ENCODE measurements at regions not wholly inside any gene's neighbourhood (a gene's known extent, or its start where the extent isn't known, plus 50 kb on each side); places are given as distances from the start of the nearest gene placed in this dataset.

- Mint-ChIP-seq H3K4me3 (no peak overlapping the region), H3K4me1 (ENCODE audit: low read depth) (no peaks in the 10 kb centered on the region), H3K9me3 (no peaks in the 10 kb centered on the region), H3K36me3 (ENCODE audit: insufficient read depth in 2 of 2) (no peaks in the 10 kb centered on the region), H3K27ac (no peak overlapping the region), H3K27me3 (ENCODE audit: low read depth) (peaks cover 14% of the 10 kb centered on the region)
- DNase-seq, result no peak
- ATAC-seq (replicated peaks in 1 of 2), result no peak
Observed at GRCh38 chr15:70414626-70415025, 316.9 kb upstream of the TLE3 start.

- Mint-ChIP-seq H3K9me3 (no peaks in the 10 kb centered on the region), H3K27me3 (ENCODE audit: low read depth) (peaks cover 10% of the 10 kb centered on the region), H3K27ac (no peak overlapping the region), H3K36me3 (ENCODE audit: insufficient read depth in 2 of 2) (no peaks in the 10 kb centered on the region), H3K4me3 (no peak overlapping the region), H3K4me1 (ENCODE audit: low read depth) (no peaks in the 10 kb centered on the region)
- DNase-seq, result no peak
- no peak for ATAC-seq (replicated peaks in 1 of 2)
Observed at GRCh38 chr15:70412794-70413193, 315.1 kb upstream of the TLE3 start.

- no peaks in the 10 kb centered on the region for H3K9me3 Mint-ChIP-seq
- no peak for DNase-seq
- H3K27ac Mint-ChIP-seq, result no peak overlapping the region
- peaks cover 13% of the 10 kb centered on the region for H3K27me3 Mint-ChIP-seq (ENCODE audit: low read depth)
- no peaks in the 10 kb centered on the region for H3K36me3 Mint-ChIP-seq (ENCODE audit: insufficient read depth in 2 of 2)
- ATAC-seq (replicated peaks in 1 of 2), result no peak
- no peaks in the 10 kb centered on the region for H3K4me1 Mint-ChIP-seq (ENCODE audit: low read depth)
- no peak overlapping the region for H3K4me3 Mint-ChIP-seq
Observed at GRCh38 chr15:70411143-70411863, 313.6 kb upstream of the TLE3 start.

GRCh38 chr15:70410371-70410985, 312.8 kb upstream of the TLE3 start:
- H3K4me3 Mint-ChIP-seq, result no peak overlapping the region
- ATAC-seq (replicated peaks in 1 of 2) (no peak), DNase-seq (no peak)
- peaks cover 13% of the 10 kb centered on the region for H3K27me3 Mint-ChIP-seq (ENCODE audit: low read depth)
- H3K9me3 Mint-ChIP-seq, result no peaks in the 10 kb centered on the region
- no peak overlapping the region for H3K27ac Mint-ChIP-seq
- H3K36me3 Mint-ChIP-seq (ENCODE audit: insufficient read depth in 2 of 2), result no peaks in the 10 kb centered on the region
- no peaks in the 10 kb centered on the region for H3K4me1 Mint-ChIP-seq (ENCODE audit: low read depth)

- H3K36me3 Mint-ChIP-seq (ENCODE audit: insufficient read depth in 2 of 2), result no peaks in the 10 kb centered on the region
- ATAC-seq (replicated peaks in 1 of 2) (no peak), DNase-seq (no peak)
- no peak overlapping the region for H3K4me3 Mint-ChIP-seq
- H3K27ac Mint-ChIP-seq, result no peak overlapping the region
- no peaks in the 10 kb centered on the region for H3K9me3 Mint-ChIP-seq
- peaks cover 13% of the 10 kb centered on the region for H3K27me3 Mint-ChIP-seq (ENCODE audit: low read depth)
- H3K4me1 Mint-ChIP-seq (ENCODE audit: low read depth), result no peaks in the 10 kb centered on the region
Observed at GRCh38 chr15:70409388-70409787, 311.7 kb upstream of the TLE3 start.

DNA sequence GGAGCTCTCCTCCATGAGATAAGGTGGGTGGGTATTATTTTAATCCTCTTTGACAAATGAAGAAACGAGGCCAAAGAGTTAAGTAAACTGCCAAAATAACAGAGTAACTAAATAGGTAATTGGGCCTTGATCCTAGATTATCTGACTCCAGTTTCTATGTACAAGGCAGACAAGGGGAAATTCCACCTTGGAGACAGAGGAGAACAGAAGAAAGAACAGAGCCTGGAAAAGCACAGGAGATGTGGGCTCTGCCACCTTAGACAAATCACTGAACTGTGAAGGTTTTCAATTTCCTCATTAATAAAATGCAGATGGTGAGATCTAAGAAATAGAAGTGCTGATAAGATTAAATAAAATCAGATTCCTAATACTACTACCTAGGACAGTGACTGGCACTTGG, 310.2 kb upstream of the TLE3 start:
- no peaks in the 10 kb centered on the region for H3K9me3 Mint-ChIP-seq
- no peak overlapping the region for H3K27ac Mint-ChIP-seq
- H3K27me3 Mint-ChIP-seq (ENCODE audit: low read depth), result peaks cover 13% of the 10 kb centered on the region
- ATAC-seq (replicated peaks in 1 of 2) (no peak), DNase-seq (no peak)
- H3K4me3 Mint-ChIP-seq, result no peak overlapping the region
- no peaks in the 10 kb centered on the region for H3K36me3 Mint-ChIP-seq (ENCODE audit: insufficient read depth in 2 of 2)
- no peaks in the 10 kb centered on the region for H3K4me1 Mint-ChIP-seq (ENCODE audit: low read depth)

DNA sequence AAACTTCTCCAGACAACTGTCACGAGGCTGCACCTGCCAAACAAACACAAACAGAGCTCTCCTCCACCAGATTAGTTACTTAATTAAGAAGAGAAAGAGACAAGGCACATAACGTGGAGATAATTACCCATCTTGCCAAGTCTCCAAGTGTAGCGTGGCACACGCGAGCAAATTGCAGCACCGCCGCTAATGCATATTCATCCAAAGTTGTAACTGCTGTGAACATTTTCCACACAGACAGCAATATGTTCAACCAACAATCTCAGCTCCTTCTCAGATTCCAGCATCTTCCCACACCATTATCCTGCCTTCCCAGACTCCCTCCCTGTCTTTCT, 309.6 kb upstream of the TLE3 start:
- no peaks in the 10 kb centered on the region for H3K4me1 Mint-ChIP-seq (ENCODE audit: low read depth)
- H3K27me3 Mint-ChIP-seq (ENCODE audit: low read depth), result peaks cover 13% of the 10 kb centered on the region
- DNase-seq (no peak), ATAC-seq (replicated peaks in 1 of 2) (no peak)
- H3K27ac Mint-ChIP-seq, result no peak overlapping the region
- no peaks in the 10 kb centered on the region for H3K9me3 Mint-ChIP-seq
- H3K36me3 Mint-ChIP-seq (ENCODE audit: insufficient read depth in 2 of 2), result no peaks in the 10 kb centered on the region
- no peak overlapping the region for H3K4me3 Mint-ChIP-seq

DNA sequence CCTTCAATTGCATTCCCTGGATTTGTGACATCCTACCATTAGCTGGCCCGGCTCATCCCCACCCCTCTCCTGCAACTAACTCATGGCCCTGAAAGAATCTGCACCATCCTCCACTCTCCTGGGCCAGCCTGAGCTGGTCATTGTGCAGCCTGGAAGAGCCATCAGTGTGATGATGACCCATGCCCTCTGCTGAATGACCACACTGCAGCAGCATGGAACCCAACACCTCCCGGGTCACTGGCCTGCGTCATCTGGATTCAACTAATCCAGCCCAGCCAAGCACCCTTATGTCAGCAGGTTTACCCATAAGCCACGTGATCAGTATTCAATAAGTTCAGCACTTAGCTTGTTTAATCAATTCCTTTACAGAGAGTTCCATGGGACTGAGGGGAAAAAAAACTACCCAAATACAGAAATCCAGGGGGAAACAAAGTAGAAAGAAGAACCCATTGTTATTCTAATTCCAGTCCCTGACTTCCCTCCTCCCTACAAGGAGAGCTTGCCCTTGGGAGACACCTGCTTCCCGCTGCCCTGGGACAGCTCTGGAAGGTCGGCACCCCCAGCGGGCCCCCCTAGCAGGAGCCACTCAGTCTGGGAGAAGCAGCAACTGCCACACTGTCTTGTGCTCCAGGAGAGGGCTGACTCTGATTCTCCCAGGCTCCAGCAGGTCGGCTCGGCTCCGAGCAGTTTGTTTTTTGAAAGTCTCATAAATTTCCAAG, 309.1 kb upstream of the TLE3 start:
- H3K27me3 Mint-ChIP-seq (ENCODE audit: low read depth), result peaks cover 13% of the 10 kb centered on the region
- ATAC-seq (replicated peaks in 1 of 2), result no peak
- no peak overlapping the region for H3K4me3 Mint-ChIP-seq
- no peaks in the 10 kb centered on the region for H3K36me3 Mint-ChIP-seq (ENCODE audit: insufficient read depth in 2 of 2)
- no peak overlapping the region for H3K27ac Mint-ChIP-seq
- no peaks in the 10 kb centered on the region for H3K4me1 Mint-ChIP-seq (ENCODE audit: low read depth)
- DNase-seq, result no peak
- no peaks in the 10 kb centered on the region for H3K9me3 Mint-ChIP-seq

DNA sequence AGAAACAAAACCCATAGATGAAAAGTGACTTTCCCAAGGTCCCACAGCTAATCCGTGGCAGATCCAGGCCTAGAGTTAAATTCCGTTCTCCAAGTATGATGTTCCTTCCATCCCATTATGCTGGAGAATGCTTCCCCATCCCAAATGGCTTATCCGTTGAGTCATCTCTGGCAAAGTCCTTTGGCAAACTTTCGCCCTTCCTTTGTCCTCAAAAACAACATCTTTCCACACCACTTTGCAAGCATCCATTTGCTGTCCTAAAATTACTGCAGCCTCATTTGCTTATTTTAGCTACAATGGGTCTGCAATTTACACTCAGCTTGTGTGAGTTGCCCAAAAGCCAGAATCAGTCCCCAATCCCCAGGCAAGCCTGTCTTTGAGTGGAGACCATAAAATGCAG, 304.0 kb upstream of the TLE3 start:
- ATAC-seq (replicated peaks in 1 of 2) (no peak), DNase-seq (no peak)
- Mint-ChIP-seq H3K9me3 (no peaks in the 10 kb centered on the region), H3K27me3 (ENCODE audit: low read depth) (no peaks in the 10 kb centered on the region), H3K4me1 (ENCODE audit: low read depth) (no peaks in the 10 kb centered on the region), H3K27ac (no peak overlapping the region), H3K36me3 (ENCODE audit: insufficient read depth in 2 of 2) (no peaks in the 10 kb centered on the region), H3K4me3 (no peak overlapping the region)

DNA sequence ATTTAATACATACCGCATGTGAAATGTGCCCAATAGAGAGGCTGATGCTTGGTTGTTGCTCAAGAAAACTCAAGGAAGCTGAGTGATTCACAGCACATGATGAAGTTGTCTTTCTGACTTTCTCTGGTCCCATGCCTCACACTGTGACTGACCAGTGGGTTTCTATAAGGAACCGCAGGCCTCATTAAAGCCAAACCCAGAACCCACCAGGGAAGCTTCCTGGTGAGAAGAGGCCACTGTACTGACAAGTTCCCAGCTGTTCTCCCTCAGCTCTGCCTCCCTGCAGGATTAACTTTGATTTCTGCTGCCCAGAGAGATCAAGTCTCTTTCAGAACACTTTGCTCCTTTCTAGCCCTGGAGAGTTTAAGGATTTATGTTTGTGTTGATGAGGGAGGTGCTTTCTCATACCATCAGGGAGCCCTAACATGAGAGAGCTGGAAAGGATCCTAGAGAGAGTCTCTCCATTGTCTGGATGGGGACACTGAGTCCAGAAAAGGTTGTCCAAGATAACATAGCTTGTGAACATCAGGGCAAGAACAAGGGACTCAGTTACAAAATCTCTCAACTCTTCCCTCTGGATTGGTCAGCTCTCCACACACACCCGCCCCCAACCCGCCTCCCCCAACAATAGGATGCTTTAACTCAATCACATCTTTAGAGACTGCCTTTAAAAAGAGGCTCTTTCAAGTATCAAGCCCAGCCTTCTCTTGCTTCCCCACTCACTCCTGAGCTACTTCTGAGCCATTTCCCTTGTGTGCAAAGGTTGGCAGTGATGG, 303.2 kb upstream of the TLE3 start:
- H3K27me3 Mint-ChIP-seq (ENCODE audit: low read depth), result peaks cover 5% of the 10 kb centered on the region
- no peaks in the 10 kb centered on the region for H3K36me3 Mint-ChIP-seq (ENCODE audit: insufficient read depth in 2 of 2)
- H3K9me3 Mint-ChIP-seq, result no peaks in the 10 kb centered on the region
- H3K27ac Mint-ChIP-seq, result no peak overlapping the region
- ATAC-seq (replicated peaks in 1 of 2) (no peak), DNase-seq (no peak)
- H3K4me3 Mint-ChIP-seq, result no peak overlapping the region
- H3K4me1 Mint-ChIP-seq (ENCODE audit: low read depth), result no peaks in the 10 kb centered on the region

GRCh38 chr15:70399204-70399603, 301.5 kb upstream of the TLE3 start:
- Mint-ChIP-seq H3K27ac (no peak overlapping the region), H3K4me1 (ENCODE audit: low read depth) (no peaks in the 10 kb centered on the region), H3K36me3 (ENCODE audit: insufficient read depth in 2 of 2) (no peaks in the 10 kb centered on the region), H3K4me3 (no peak overlapping the region), H3K9me3 (no peaks in the 10 kb centered on the region), H3K27me3 (ENCODE audit: low read depth) (peaks cover 9% of the 10 kb centered on the region)
- DNase-seq, result no peak
- no peak for ATAC-seq (replicated peaks in 1 of 2)

DNA sequence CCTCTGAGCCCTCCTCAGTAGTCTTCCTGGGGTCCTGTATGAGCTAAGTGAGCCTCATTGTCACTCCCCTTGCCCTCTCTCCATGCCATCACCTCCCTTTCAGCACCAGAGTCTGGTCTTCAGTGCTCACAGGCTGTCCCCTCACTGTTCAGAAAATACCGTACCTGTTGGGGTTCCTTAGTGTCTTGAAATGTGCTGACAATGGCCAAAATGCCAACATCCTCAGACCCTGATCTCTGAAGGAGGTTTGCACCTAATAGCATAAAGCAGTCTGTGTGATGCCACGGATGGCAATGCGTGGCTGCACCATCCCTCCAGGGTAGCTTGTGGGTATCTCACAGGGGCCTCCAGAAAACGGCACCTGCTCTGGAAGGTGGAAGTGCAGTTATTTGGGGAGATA, 301.0 kb upstream of the TLE3 start:
- ATAC-seq (replicated peaks in 1 of 2) (no peak), DNase-seq (no peak)
- H3K27ac Mint-ChIP-seq, result no peak overlapping the region
- peaks cover 9% of the 10 kb centered on the region for H3K27me3 Mint-ChIP-seq (ENCODE audit: low read depth)
- H3K4me3 Mint-ChIP-seq, result no peak overlapping the region
- no peaks in the 10 kb centered on the region for H3K36me3 Mint-ChIP-seq (ENCODE audit: insufficient read depth in 2 of 2)
- H3K9me3 Mint-ChIP-seq, result no peaks in the 10 kb centered on the region
- H3K4me1 Mint-ChIP-seq (ENCODE audit: low read depth), result no peaks in the 10 kb centered on the region

GRCh38 chr15:70396807-70397206, 299.1 kb upstream of the TLE3 start:
- Mint-ChIP-seq H3K9me3 (no peaks in the 10 kb centered on the region), H3K27me3 (ENCODE audit: low read depth) (peaks cover 9% of the 10 kb centered on the region), H3K27ac (no peak overlapping the region), H3K4me3 (no peak overlapping the region), H3K4me1 (ENCODE audit: low read depth) (no peaks in the 10 kb centered on the region), H3K36me3 (ENCODE audit: insufficient read depth in 2 of 2) (no peaks in the 10 kb centered on the region)
- no peak for ATAC-seq (replicated peaks in 1 of 2)
- DNase-seq, result no peak

All from activated T-cell treated with anti-CD3 and anti-CD28 coated beads, Interleukin-2, amount 50 U/mL, for 72 hours (primary cell).